B cell (primary cell): ENCODE measurements at regions not wholly inside any gene's neighbourhood (a gene's known extent, or its start where the extent isn't known, plus 50 kb on each side); places are given as distances from the start of the nearest gene placed in this dataset.

Source experiments
- EZH2 ChIP-seq: IDR thresholded peaks from 2 replicates; pipeline ENCODE4 v1.6.1; 2012; ENCODE audit warnings: borderline replicate concordance, low read depth, mild to moderate bottlenecking, moderate library complexity, low read length; ENCODE audit not compliant: insufficient read depth, poor library complexity, severe bottlenecking
- TF ChIP-seq, protein P1 (sequence below): fragments of 200-600 bp; IDR thresholded peaks from one replicate; pipeline ENCODE4 v1.8.0; 2022; ENCODE audit warnings: antibody characterized with exemption, mild to moderate bottlenecking

DNA sequence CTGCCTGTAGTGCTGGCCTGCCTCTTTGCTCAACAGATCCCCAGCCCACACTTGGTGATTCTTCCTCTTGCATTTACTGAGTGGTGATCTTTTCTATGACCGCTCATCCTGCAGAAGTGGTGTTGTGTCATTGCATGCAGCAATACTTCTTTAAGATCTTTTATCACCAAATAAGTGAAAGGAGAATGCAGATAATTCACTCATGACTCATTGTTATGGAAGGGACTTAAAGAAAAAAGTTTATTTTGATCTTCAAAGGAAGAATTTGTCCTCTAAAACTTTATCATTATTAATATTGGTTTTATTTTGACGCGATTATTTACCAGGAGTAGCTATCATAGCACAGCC, 489.1 kb upstream of the CELF2 start:
- TF ChIP-seq, protein P1, sequence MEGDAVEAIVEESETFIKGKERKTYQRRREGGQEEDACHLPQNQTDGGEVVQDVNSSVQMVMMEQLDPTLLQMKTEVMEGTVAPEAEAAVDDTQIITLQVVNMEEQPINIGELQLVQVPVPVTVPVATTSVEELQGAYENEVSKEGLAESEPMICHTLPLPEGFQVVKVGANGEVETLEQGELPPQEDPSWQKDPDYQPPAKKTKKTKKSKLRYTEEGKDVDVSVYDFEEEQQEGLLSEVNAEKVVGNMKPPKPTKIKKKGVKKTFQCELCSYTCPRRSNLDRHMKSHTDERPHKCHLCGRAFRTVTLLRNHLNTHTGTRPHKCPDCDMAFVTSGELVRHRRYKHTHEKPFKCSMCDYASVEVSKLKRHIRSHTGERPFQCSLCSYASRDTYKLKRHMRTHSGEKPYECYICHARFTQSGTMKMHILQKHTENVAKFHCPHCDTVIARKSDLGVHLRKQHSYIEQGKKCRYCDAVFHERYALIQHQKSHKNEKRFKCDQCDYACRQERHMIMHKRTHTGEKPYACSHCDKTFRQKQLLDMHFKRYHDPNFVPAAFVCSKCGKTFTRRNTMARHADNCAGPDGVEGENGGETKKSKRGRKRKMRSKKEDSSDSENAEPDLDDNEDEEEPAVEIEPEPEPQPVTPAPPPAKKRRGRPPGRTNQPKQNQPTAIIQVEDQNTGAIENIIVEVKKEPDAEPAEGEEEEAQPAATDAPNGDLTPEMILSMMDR: no peak
- no peak for TF ChIP-seq EZH2
